IMR-90 (cell line): ENCODE measurements at regions not wholly inside any gene's neighbourhood (a gene's known extent, or its start where the extent isn't known, plus 50 kb on each side); places are given as distances from the start of the nearest gene placed in this dataset.

ENCODE experiments used
- ATAC-seq: fragments of 200-7000 bp; cut with Tn5 transposase; 2 replicates; pipeline ENCODE4 v1.9.1; 2020; ENCODE audit warnings: low read depth, mild to moderate bottlenecking, moderate library complexity
- BruUV-seq: library from RNA; stranded (reverse); fragments of 400-500 nt; replicated peaks from 2 replicates; lab custom pipeline; 2021; lab: Mats Ljungman, UMichigan
- CTCF ChIA-PET: fragments of 300-600 bp; formaldehyde crosslinking; extraction: SDS; loops from one replicate; lab custom pipeline; 2021; ENCODE audit warnings: antibody characterized with exemption; lab: Yijun Ruan, JAX
- POLR2A ChIA-PET: fragments of 300-600 bp; sonication (Branson Sonifier 250); formaldehyde crosslinking; loops from one replicate; lab custom pipeline; 2022; ENCODE audit warnings: antibody characterized with exemption; ENCODE audit not compliant: unreplicated experiment; lab: Charles Lee
- DNase-seq: peaks from one replicate; pipeline ENCODE4 v3.0.0; 2013
- H2AFZ ChIP-seq: replicated peaks from 2 replicates; pipeline ENCODE3; 2013; ENCODE audit warnings: low read length, mild to moderate bottlenecking; ENCODE audit not compliant: poor library complexity
- H2AK5ac ChIP-seq: 2 replicates; pipeline ENCODE4 v1.6.1; 2013; ENCODE audit warnings: low read depth, low read length, inconsistent platforms
- H2AK9ac ChIP-seq: replicated peaks from 2 replicates; pipeline ENCODE3; 2013; ENCODE audit warnings: mild to moderate bottlenecking, low read depth, low read length, moderate library complexity; ENCODE audit not compliant: poor library complexity
- H2BK120ac ChIP-seq: 2 replicates; pipeline ENCODE4 v1.6.1; 2013; ENCODE audit warnings: low read depth, low read length, inconsistent platforms
- H2BK15ac ChIP-seq: 3 replicates; pipeline ENCODE4 v1.6.1; 2013; ENCODE audit warnings: low read depth, low read length, inconsistent platforms
- H2BK20ac ChIP-seq: 2 replicates; pipeline ENCODE4 v1.6.1; 2013; ENCODE audit warnings: low read depth, mild to moderate bottlenecking, inconsistent platforms, low read length, moderate library complexity
- H2BK5ac ChIP-seq: 2 replicates; pipeline ENCODE4 v1.6.1; 2013; ENCODE audit warnings: mild to moderate bottlenecking, low read depth, low read length, inconsistent platforms; ENCODE audit not compliant: poor library complexity, severe bottlenecking
- H3K14ac ChIP-seq: replicated peaks from 2 replicates; pipeline ENCODE4 v1.6.1; 2013; ENCODE audit warnings: low read depth, low read length, inconsistent platforms
- H3K18ac ChIP-seq: 2 replicates; pipeline ENCODE4 v1.6.1; 2013; ENCODE audit warnings: low read depth, low read length, control low read depth
- H3K23ac ChIP-seq: 2 replicates; pipeline ENCODE4 v1.6.1; 2013; ENCODE audit warnings: low read depth, low read length, inconsistent platforms
- H3K27ac ChIP-seq: 2 replicates; pipeline ENCODE4 v1.5.1; 2013; ENCODE audit warnings: mild to moderate bottlenecking, control low read depth, low read length; ENCODE audit not compliant: insufficient read depth
- H3K27me3 ChIP-seq: 2 replicates; pipeline ENCODE4 v1.6.1; 2013; ENCODE audit warnings: low read length; ENCODE audit not compliant: control insufficient read depth, insufficient read depth
- H3K36me3 ChIP-seq: 2 replicates; pipeline ENCODE4 v1.6.1; 2013; ENCODE audit warnings: low read length, mixed read lengths; ENCODE audit not compliant: control insufficient read depth, insufficient read depth
- H3K4ac ChIP-seq: 2 replicates; pipeline ENCODE4 v1.6.1; 2013; ENCODE audit warnings: low read depth, low read length, inconsistent platforms
- H3K4me1 ChIP-seq: 2 replicates; pipeline ENCODE4 v1.6.1; 2013; ENCODE audit warnings: low read length, mixed read lengths; ENCODE audit not compliant: control insufficient read depth, insufficient read depth
- H3K4me2 ChIP-seq: 2 replicates; pipeline ENCODE4 v1.6.1; 2013; ENCODE audit warnings: low read depth, mild to moderate bottlenecking, control low read depth, low read length, moderate library complexity
- H3K4me3 ChIP-seq: 2 replicates; pipeline ENCODE4 v1.5.1; 2013; ENCODE audit warnings: low read depth, mild to moderate bottlenecking, control low read depth, low read length, moderate library complexity; ENCODE audit not compliant: insufficient read depth
- H3K56ac ChIP-seq: 2 replicates; pipeline ENCODE4 v1.6.1; 2013; ENCODE audit warnings: low read length, inconsistent platforms; ENCODE audit not compliant: insufficient read depth; ENCODE audit errors: extremely low read depth
- H3K79me1 ChIP-seq, 2 experiments: 2 replicates each; pipeline ENCODE4 v1.6.1; 2013; ENCODE audit warnings: low read length in 2 of 2, inconsistent platforms in 1 of 2, low read depth in 1 of 2
- H3K9ac ChIP-seq: 2 replicates; pipeline ENCODE4 v1.6.1; 2013; ENCODE audit warnings: low read depth, low read length, control low read depth
- H3K9me1 ChIP-seq: 2 replicates; pipeline ENCODE4 v1.6.1; 2013; ENCODE audit warnings: low read length, inconsistent platforms; ENCODE audit not compliant: insufficient read depth
- H3K9me3 ChIP-seq: 2 replicates; pipeline ENCODE4 v1.6.1; 2013; ENCODE audit warnings: low read length; ENCODE audit not compliant: control insufficient read depth, insufficient read depth
- H4K20me1 ChIP-seq: 2 replicates; pipeline ENCODE4 v1.6.1; 2013; ENCODE audit warnings: low read length, inconsistent platforms; ENCODE audit not compliant: insufficient read depth
- H4K5ac ChIP-seq: 2 replicates; pipeline ENCODE4 v1.6.1; 2013; ENCODE audit warnings: mild to moderate bottlenecking, low read depth, low read length, control low read depth
- H4K8ac ChIP-seq, 2 experiments: 2 replicates each; pipeline ENCODE4 v1.6.1; 2013; ENCODE audit warnings: low read depth in 2 of 2, low read length in 2 of 2, control low read depth in 1 of 2, inconsistent platforms in 1 of 2
- H4K91ac ChIP-seq: 2 replicates; pipeline ENCODE4 v1.6.1; 2013; ENCODE audit warnings: low read depth, low read length, inconsistent platforms; ENCODE audit not compliant: insufficient read depth
- MAFK ChIP-seq: IDR thresholded peaks from 2 replicates; pipeline ENCODE4 v1.6.1; 2012; ENCODE audit warnings: low read depth, low read length, improper control_type of control experiment
- MAZ ChIP-seq: IDR thresholded peaks from 2 replicates; pipeline ENCODE4 v1.6.1; 2012; ENCODE audit warnings: low read depth, mild to moderate bottlenecking, low read length, improper control_type of control experiment, moderate library complexity, borderline replicate concordance
- WGBS, 2 experiments: methylation state at CpG; one replicate each; pipeline versions ENCODE4 v1.1.5 to v1.1.7; 2013; ENCODE audit warnings: missing lambda C conversion rate in 2 of 2; ENCODE audit not compliant: insufficient read length in 1 of 2; ENCODE audit errors: extremely low coverage in 2 of 2; 5-methylcytosine and 5-hydroxymethylcytosine counted together
- dilution Hi-C: fragments of 300-500 bp; cut with HindIII; formaldehyde crosslinking; loops from one replicate; pipeline ENCODE4 v1.14.3; 2018; ENCODE audit warnings: low sequenced_read_pairs; ENCODE audit not compliant: unreplicated experiment
- in situ Hi-C: fragments of 300-500 bp; cut with MboI; formaldehyde crosslinking; loops from 3 replicates; pipeline ENCODE4 v1.14.3; 2019; ENCODE audit warnings: low sequenced_read_pairs, inconsistent platforms, mixed read lengths
- intact Hi-C: fragments of 100-400 bp; cut with micrococcal nuclease; formaldehyde crosslinking; loops from 2 replicates; pipeline ENCODE4 v1.10.0; 2022

- Histone ChIP-seq H2BK120ac (no peak overlapping the region), H3K9me3 (no peaks in the 10 kb centered on the region), H4K5ac (no peak overlapping the region; the same call in 1 of the 2 replicates), H3K36me3 (no peaks in the 10 kb centered on the region), H4K91ac (no peak overlapping the region), H3K18ac (no peak overlapping the region), H3K9me1 (no peaks in the 10 kb centered on the region), H2AFZ (peak overlapping the region; percentile 79), H2BK15ac (no peak overlapping the region), H2AK9ac (no peak overlapping the region), H3K4me1 (no peaks in the 10 kb centered on the region; the same call in 1 of the 2 replicates), H4K20me1 (no peaks in the 10 kb centered on the region), H3K56ac (no peak overlapping the region), H3K14ac (peak overlapping the region; percentile 68), H2BK5ac (peak overlapping the region; percentile 52), H3K9ac (no peak overlapping the region), H3K4ac (no peak overlapping the region), H3K23ac (no peak overlapping the region), H3K4me3 (no peak overlapping the region), H3K27me3 (no peaks in the 10 kb centered on the region), H3K79me1 (no peaks in the 10 kb centered on the region), H3K27ac (no peak overlapping the region), H4K8ac (peak overlapping the region in 1 of 2 experiments; percentile 79; a peak in 2 of 4 replicates), H3K4me2 (no peak overlapping the region), H2AK5ac (no peak overlapping the region), H2BK20ac (peak overlapping the region; percentile 61; the same call in 1 of the 2 replicates)
- peak; percentile 51 for DNase-seq
- no CpG with 5 or more reads among the region's 2 CpGs for WGBS, 2 experiments
- POLR2A ChIA-PET, result no interaction called here
- BruUV-seq, result no TSS peak
- in situ Hi-C loops (no loop called here), dilution Hi-C loops (no loop called here), intact Hi-C loops (no loop called here)
- CTCF ChIA-PET, result no interaction called here
- peak; percentile 68 for ATAC-seq
- TF ChIP-seq MAZ (no peak), MAFK (no peak)
These were observed 50.1 kb upstream of the FBXL17 start for GRCh38 chr5:108432024-108432423.
